ENCODE measurements at regions not wholly inside any gene's neighbourhood (a gene's known extent, or its start where the extent isn't known, plus 50 kb on each side); places are given as distances from the start of the nearest gene placed in this dataset.
"Not testable (repeated sequence)": the region's sequence is repeated elsewhere in the genome, so short reads cannot be mapped to it uniquely, and the experiment has no call there.

GRCh38 chr9:94441796-94442195 is 113.1 kb upstream of the PCAT7 start:
- no peaks in the 10 kb centered on the region for H3K9me3 ChIP-seq
- H3K27me3 ChIP-seq = no peaks in the 10 kb centered on the region; the same call in 1 of the 2 replicates
- H3K4me3 ChIP-seq (ENCODE audit: low read depth, low read length) = no peak overlapping the region
- peaks cover 6% of the 10 kb centered on the region; the same call in 1 of the 2 replicates for H3K4me1 ChIP-seq
- H3K36me3 ChIP-seq = peaks cover 14% of the 10 kb centered on the region
- DNase-seq = no peak
- no peak for TF ChIP-seq CTCF (IDR thresholded peaks at IDR 0.05; ENCODE audit: low read depth, low read length)

GRCh38 chr9:94443032-94443722 is 111.7 kb upstream of the PCAT7 start:
- Histone ChIP-seq H3K36me3 (peaks cover 20% of the 10 kb centered on the region), H3K27me3 (no peaks in the 10 kb centered on the region; the same call in 1 of the 2 replicates), H3K4me1 (peaks cover 6% of the 10 kb centered on the region; the same call in 1 of the 2 replicates), H3K9me3 (no peaks in the 10 kb centered on the region), H3K4me3 (ENCODE audit: low read depth, low read length) (no peak overlapping the region)
- no peak for DNase-seq
- no peak for TF ChIP-seq CTCF (IDR thresholded peaks at IDR 0.05; ENCODE audit: low read depth, low read length)

- H3K4me1 ChIP-seq = peaks cover 11% of the 10 kb centered on the region; the same call in 1 of the 2 replicates
- no peaks in the 10 kb centered on the region; the same call in 1 of the 2 replicates for H3K27me3 ChIP-seq
- H3K36me3 ChIP-seq = peaks cover 36% of the 10 kb centered on the region
- no peak overlapping the region for H3K4me3 ChIP-seq (ENCODE audit: low read depth, low read length)
- no peak for DNase-seq
- no peaks in the 10 kb centered on the region for H3K9me3 ChIP-seq
- TF ChIP-seq CTCF (IDR thresholded peaks at IDR 0.05; ENCODE audit: low read depth, low read length) = no peak
These were observed 109.0 kb upstream of the PCAT7 start for GRCh38 chr9:94445863-94446262.

- no peaks in the 10 kb centered on the region for H3K9me3 ChIP-seq
- H3K4me3 ChIP-seq (ENCODE audit: low read depth, low read length) = no peak overlapping the region
- no peak for TF ChIP-seq CTCF (IDR thresholded peaks at IDR 0.05; ENCODE audit: low read depth, low read length)
- no peak for DNase-seq
- peaks cover 11% of the 10 kb centered on the region; the same call in 1 of the 2 replicates for H3K4me1 ChIP-seq
- peaks cover 53% of the 10 kb centered on the region for H3K36me3 ChIP-seq
- no peaks in the 10 kb centered on the region; the same call in 1 of the 2 replicates for H3K27me3 ChIP-seq
These were observed 105.4 kb upstream of the PCAT7 start for GRCh38 chr9:94449486-94449885.

GRCh38 chr9:94464790-94465189 is 90.1 kb upstream of the PCAT7 start:
- Histone ChIP-seq H3K27me3 (no peaks in the 10 kb centered on the region), H3K4me3 (ENCODE audit: low read depth, low read length) (no peak overlapping the region), H3K9me3 (no peaks in the 10 kb centered on the region), H3K4me1 (no peaks in the 10 kb centered on the region), H3K36me3 (peaks cover 16% of the 10 kb centered on the region)
- no peak for DNase-seq
- no peak for TF ChIP-seq CTCF (IDR thresholded peaks at IDR 0.05; ENCODE audit: low read depth, low read length)

- not testable (repeated sequence) for H3K4me1 ChIP-seq; H3K4me3 ChIP-seq (ENCODE audit: low read depth, low read length); DNase-seq; H3K9me3 ChIP-seq; H3K36me3 ChIP-seq; H3K27me3 ChIP-seq
These were observed 82.8 kb upstream of the PCAT7 start for GRCh38 chr9:94472063-94472462.
